Activated T-cell treated with anti-CD3 and anti-CD28 coated beads, Interleukin-2, amount 50 U/mL, for 24 hours (primary cell): ENCODE measurements at regions not wholly inside any gene's neighbourhood (a gene's known extent, or its start where the extent isn't known, plus 50 kb on each side); places are given as distances from the start of the nearest gene placed in this dataset.

Experiments used
- DNase-seq: peaks from one replicate; pipeline ENCODE4 v3.0.0-alpha.2; 2020
- H3K27ac Mint-ChIP-seq: 2 replicates; pipeline ENCODE4 v1.8.0; 2020; ENCODE audit warnings: mild to moderate bottlenecking, mixed read lengths
- H3K27me3 Mint-ChIP-seq: 2 replicates; pipeline ENCODE4 v1.8.0; 2020; ENCODE audit warnings: mixed read lengths
- H3K36me3 Mint-ChIP-seq: 2 replicates; pipeline ENCODE4 v1.8.0; 2020; ENCODE audit warnings: low read depth, mixed read lengths
- H3K4me1 Mint-ChIP-seq: 2 replicates; pipeline ENCODE4 v1.8.0; 2020; ENCODE audit warnings: low read depth, mixed read lengths
- H3K4me3 Mint-ChIP-seq: 2 replicates; pipeline ENCODE4 v1.8.0; 2020; ENCODE audit warnings: mild to moderate bottlenecking, moderate library complexity, mixed read lengths
- H3K9me3 Mint-ChIP-seq: 2 replicates; pipeline ENCODE4 v1.8.0; 2020; ENCODE audit warnings: mixed read lengths

DNA sequence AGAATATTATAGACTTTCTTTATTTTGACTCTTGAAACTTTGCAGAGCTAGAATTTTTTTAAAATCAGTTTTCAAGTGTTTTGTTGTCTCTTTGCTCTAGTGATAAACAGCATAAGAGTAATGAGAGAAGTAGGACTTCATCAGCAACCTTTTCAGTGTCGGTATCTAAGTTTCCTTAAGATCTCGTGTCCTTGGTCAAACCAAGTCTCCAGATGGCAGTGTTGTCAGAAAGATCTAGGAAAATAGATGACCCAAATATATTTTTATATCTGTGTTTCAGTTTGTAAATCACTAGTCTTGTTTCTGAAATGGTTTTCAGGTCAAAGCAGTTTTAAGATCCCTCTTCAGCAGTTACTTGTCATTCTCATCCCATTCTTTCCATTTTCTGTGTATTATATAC is 438.3 kb downstream of the RAPGEF2 start:
- Mint-ChIP-seq H3K9me3 (peaks cover 11% of the 10 kb centered on the region), H3K4me1 (no peaks in the 10 kb centered on the region), H3K36me3 (no peaks in the 10 kb centered on the region), H3K4me3 (no peak overlapping the region), H3K27me3 (no peaks in the 10 kb centered on the region), H3K27ac (no peak overlapping the region)
- DNase-seq: no peak

DNA sequence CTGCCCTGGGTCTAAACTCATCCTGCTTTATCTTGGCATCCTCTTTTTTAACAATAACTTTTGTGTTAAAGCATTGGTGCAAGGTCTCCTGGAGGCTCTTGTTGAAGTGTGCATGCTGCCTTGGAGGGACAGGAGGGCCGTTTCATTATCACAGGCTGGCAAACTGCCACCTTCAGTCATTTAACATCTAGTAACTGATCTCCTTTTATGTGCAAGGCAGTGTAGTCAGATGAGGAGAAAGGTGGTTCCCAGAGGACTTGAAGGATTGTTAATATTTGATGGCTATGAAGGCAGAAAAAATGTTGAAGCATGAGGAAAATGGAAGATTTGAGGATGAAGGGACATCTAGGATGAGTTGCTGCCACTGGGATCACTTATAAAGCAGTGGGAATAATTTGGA is 439.4 kb downstream of the RAPGEF2 start:
- no peaks in the 10 kb centered on the region for H3K27me3 Mint-ChIP-seq
- H3K9me3 Mint-ChIP-seq: no peaks in the 10 kb centered on the region
- no peak for DNase-seq
- no peaks in the 10 kb centered on the region for H3K36me3 Mint-ChIP-seq
- H3K4me1 Mint-ChIP-seq: no peaks in the 10 kb centered on the region
- no peak overlapping the region for H3K4me3 Mint-ChIP-seq
- H3K27ac Mint-ChIP-seq: no peak overlapping the region

DNA sequence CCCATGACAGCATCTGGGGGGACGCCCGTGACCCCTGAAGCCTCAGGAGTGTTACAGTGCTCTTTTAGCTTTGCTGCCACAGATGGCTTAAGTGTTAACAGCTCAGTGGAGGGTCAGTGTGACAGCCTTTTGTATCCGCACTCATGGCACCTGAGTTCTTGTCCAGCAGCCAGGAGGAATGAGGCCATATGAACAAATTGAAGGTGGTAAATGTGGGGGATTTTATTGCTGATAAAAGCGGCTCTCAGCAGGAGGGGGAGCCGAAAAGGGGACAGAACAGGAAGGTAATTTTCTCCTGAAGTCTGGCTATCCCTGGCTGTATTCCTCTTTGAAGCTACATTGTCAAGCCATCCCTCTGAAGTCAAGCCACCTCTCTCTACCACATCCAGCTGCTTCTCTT is 441.0 kb downstream of the RAPGEF2 start:
- no peaks in the 10 kb centered on the region for H3K36me3 Mint-ChIP-seq
- DNase-seq: no peak
- H3K4me3 Mint-ChIP-seq: no peak overlapping the region
- no peaks in the 10 kb centered on the region for H3K4me1 Mint-ChIP-seq
- no peaks in the 10 kb centered on the region for H3K9me3 Mint-ChIP-seq
- no peaks in the 10 kb centered on the region for H3K27me3 Mint-ChIP-seq
- H3K27ac Mint-ChIP-seq: no peak overlapping the region

DNA sequence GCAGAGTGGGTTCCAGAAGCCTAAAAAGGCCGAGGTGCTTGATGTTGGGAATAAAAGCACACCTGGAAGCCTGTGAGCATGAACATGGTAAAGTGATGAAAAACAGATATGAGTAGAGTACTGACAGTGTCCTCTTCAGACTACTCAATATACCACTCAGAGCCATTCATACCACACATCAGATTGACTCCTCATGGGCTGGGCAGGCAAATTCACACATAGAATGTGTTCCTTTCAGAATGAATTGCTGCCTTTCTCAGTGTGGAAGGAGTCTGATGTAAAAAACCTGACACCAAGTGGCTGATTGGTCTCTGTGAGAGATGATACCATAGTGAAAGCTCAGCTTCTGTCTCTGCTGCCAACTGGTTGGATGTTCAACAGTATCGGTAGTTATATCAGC is 442.7 kb downstream of the RAPGEF2 start:
- Mint-ChIP-seq H3K4me3 (no peak overlapping the region), H3K4me1 (no peaks in the 10 kb centered on the region), H3K27ac (no peak overlapping the region), H3K27me3 (no peaks in the 10 kb centered on the region), H3K36me3 (no peaks in the 10 kb centered on the region), H3K9me3 (no peaks in the 10 kb centered on the region)
- no peak for DNase-seq

DNA sequence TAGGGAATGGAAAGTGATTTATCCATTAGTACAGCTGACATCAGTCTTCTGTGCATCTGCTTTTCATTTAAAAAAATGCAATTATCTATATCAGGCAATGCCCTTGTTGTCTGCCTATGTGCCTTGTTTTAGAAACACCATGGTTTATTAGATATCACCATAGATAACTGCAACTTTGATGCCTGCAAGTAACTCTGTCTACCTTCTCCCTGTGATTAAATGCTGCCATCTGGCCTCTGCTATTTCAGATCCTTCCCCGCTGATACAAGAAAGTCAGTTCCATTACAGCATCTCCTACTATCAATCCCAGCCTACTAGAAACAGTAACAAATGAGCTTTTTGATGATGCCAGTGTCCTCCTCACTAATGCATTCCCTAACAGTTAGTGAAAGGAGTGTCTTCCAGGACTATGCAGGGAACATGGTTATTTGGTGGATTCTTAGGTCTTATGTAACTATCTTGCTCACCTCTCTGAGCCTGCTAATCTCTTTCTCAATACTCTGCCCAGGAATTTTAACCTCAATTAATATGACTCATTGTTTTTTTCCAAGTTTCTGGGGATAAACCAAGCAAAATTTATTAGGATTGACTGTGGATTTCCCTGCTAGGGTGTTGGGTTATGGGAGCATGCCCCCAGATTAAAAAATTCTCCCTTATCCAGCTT is 444.9 kb downstream of the RAPGEF2 start:
- H3K4me3 Mint-ChIP-seq: no peak overlapping the region
- no peak overlapping the region for H3K27ac Mint-ChIP-seq
- no peaks in the 10 kb centered on the region for H3K27me3 Mint-ChIP-seq
- no peaks in the 10 kb centered on the region for H3K4me1 Mint-ChIP-seq
- no peaks in the 10 kb centered on the region for H3K9me3 Mint-ChIP-seq
- H3K36me3 Mint-ChIP-seq: no peaks in the 10 kb centered on the region
- no peak for DNase-seq

DNA sequence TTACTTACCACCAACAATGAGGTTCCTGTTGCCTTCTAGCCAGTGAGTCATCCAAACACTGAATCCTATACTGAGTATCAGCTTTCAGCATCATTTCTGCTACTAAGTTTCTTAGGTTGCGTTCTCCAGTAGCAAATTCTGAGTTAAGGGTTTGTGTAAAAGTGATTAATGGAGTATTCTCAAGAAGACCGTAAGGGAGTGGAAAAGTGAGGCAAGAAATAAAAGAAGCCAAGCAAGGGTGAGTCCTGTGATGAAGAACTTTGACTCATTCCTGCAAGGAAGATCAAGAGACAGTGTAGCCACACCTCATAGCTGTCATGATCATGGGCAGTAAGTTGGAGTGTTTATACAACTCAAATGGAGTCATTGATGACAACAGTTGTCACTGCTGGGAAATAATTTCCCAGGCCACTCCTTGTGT is 446.2 kb downstream of the RAPGEF2 start:
- no peak for DNase-seq
- no peak overlapping the region for H3K4me3 Mint-ChIP-seq
- H3K27me3 Mint-ChIP-seq: no peaks in the 10 kb centered on the region
- no peaks in the 10 kb centered on the region for H3K4me1 Mint-ChIP-seq
- H3K27ac Mint-ChIP-seq: no peak overlapping the region
- H3K9me3 Mint-ChIP-seq: no peaks in the 10 kb centered on the region
- no peaks in the 10 kb centered on the region for H3K36me3 Mint-ChIP-seq

DNA sequence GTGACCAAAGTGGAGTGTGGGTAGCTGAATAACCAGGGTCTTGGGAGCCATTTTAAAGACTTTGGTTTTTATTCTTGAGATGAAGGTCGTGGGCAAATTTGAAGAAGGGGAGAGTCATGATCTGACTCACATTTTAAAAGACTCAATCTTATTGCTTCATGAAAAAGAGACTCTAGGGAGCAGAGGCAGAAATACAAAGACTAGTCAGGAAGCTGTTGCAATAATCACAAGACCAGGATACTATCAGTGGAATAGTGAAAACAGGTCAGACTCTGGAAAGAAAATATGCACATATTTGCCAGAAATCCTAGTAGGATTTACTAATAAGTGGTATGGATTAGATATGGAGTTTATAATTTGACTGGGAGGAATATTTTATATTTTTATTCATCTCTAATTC is 448.4 kb downstream of the RAPGEF2 start:
- no peak overlapping the region for H3K27ac Mint-ChIP-seq
- H3K9me3 Mint-ChIP-seq: no peaks in the 10 kb centered on the region
- no peaks in the 10 kb centered on the region for H3K4me1 Mint-ChIP-seq
- no peak overlapping the region for H3K4me3 Mint-ChIP-seq
- H3K27me3 Mint-ChIP-seq: no peaks in the 10 kb centered on the region
- no peaks in the 10 kb centered on the region for H3K36me3 Mint-ChIP-seq
- DNase-seq: no peak

DNA sequence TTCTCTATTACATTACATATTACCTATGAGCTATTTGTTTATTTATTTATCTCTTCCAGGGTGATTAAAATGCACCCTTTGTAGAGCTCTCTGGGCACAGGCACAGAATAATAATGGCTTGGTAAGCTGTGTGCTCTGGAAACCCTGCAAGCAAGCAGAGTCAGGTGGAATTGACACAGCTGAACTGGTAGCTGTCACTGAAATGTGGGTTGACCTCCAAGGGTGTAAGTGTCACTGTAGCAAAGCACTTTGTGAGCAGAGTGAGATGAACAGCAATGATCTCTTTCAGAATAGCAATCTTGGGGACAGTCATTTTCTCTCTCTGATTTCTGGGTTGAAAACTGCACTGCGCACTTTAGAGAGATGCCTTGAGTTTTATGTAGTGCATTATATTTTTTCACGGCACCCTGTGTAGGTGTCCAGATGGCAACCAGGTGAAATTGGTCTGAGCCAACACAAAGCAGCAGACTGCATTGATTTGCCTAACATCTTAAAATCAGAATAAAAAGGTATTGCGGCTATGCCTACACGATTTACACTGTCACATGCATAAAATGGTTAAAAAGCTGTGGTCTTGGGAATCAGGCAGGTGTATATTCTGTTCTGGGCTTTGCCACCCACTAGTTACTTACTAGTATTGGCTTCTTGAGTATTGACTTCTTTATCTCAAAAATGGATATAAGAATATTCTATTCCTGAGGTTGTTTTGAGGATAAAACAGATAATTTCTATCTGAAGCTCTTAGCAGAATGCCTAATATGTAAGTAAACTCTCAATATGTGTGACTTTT is 450.3 kb downstream of the RAPGEF2 start:
- Mint-ChIP-seq H3K9me3 (no peaks in the 10 kb centered on the region), H3K27me3 (no peaks in the 10 kb centered on the region), H3K36me3 (no peaks in the 10 kb centered on the region), H3K4me3 (no peak overlapping the region), H3K27ac (no peak overlapping the region), H3K4me1 (no peaks in the 10 kb centered on the region)
- no peak for DNase-seq

DNA sequence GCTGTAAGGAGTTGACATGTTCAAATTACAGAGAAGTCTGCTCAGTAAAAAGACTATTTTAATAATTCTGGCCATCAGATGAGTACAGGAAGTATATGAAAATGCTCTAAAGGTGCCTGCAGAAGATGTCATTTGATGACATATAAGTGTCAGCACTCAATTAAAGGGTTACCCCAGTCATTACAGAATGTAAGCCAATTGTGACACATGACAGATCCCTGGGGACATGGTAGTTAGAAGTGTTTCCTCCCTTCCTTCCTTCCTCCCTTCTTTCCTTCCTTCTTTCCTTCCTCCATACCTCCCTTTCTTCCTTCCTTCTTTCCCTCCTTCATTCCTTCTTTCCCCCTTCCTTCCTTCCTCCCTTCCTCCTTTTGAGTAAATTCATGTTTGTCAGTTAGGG is 453.0 kb downstream of the RAPGEF2 start:
- peaks cover 2% of the 10 kb centered on the region for H3K9me3 Mint-ChIP-seq
- DNase-seq: no peak
- H3K36me3 Mint-ChIP-seq: no peaks in the 10 kb centered on the region
- H3K27me3 Mint-ChIP-seq: no peaks in the 10 kb centered on the region
- H3K4me1 Mint-ChIP-seq: no peaks in the 10 kb centered on the region
- no peak overlapping the region for H3K4me3 Mint-ChIP-seq
- no peak overlapping the region for H3K27ac Mint-ChIP-seq

DNA sequence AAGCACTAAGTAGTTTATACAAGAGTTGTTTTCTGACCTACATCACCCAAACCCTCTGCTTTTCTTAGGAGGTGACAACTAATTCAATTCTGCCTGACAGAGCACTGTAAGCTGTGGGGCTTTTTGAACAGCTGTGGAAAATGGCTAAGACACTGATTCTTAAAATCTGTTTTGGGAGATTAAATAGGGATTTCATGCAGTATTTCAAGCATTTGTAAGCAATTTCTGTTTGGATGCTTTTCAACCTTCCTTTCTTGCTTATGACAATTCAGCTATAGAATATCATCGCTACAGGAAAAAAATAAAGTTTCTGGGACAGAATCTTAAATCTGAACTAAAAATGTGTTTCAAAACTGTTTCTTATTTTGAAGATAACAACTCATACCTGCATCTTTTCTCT is 459.5 kb downstream of the RAPGEF2 start:
- H3K27ac Mint-ChIP-seq: no peak overlapping the region
- peaks cover 6% of the 10 kb centered on the region for H3K9me3 Mint-ChIP-seq
- no peaks in the 10 kb centered on the region for H3K27me3 Mint-ChIP-seq
- no peaks in the 10 kb centered on the region for H3K4me1 Mint-ChIP-seq
- H3K36me3 Mint-ChIP-seq: no peaks in the 10 kb centered on the region
- DNase-seq: no peak
- H3K4me3 Mint-ChIP-seq: no peak overlapping the region

DNA sequence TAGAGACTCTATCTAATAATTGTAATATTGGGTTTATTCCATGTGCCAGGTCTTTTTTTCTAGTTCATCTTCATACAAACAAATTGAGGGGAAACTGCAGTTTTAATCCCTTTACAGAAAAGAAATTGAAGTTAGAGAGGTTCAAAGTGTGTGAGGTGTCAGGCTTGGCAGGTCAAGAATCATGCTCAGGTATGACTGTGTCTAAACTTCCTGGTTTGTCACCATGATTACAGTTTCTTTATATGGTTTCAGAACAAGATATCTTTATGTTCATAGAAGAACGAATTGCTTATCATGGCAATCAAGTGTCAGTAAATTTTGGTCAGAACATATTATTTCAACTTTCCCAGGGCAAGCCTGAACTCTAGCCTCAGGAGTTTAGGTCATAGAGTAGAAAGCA is 460.4 kb downstream of the RAPGEF2 start:
- Mint-ChIP-seq H3K4me3 (no peak overlapping the region), H3K27me3 (no peaks in the 10 kb centered on the region), H3K27ac (no peak overlapping the region), H3K4me1 (no peaks in the 10 kb centered on the region), H3K9me3 (peaks cover 6% of the 10 kb centered on the region), H3K36me3 (no peaks in the 10 kb centered on the region)
- no peak for DNase-seq

DNA sequence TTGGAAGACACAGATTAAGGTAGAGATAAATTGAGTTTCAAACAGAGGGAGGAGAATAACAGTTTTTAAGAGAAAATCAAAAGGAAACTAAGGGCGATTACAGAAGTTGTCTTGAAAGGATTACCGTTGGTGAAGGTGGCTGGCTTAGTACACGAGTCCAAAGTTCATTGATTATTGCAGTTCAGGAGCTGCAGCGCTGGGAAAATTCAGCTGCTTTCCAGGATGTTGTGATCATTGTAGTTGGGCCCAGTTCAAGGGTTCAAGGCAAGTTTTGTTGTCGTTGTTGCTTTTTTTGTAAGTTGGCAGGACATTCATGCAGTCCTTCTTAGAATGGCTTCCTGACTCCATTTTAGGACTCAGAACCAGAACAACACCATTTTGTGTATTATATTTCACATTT is 461.7 kb downstream of the RAPGEF2 start:
- Mint-ChIP-seq H3K27ac (no peak overlapping the region), H3K36me3 (no peaks in the 10 kb centered on the region), H3K4me1 (no peaks in the 10 kb centered on the region), H3K4me3 (no peak overlapping the region), H3K27me3 (no peaks in the 10 kb centered on the region), H3K9me3 (peaks cover 6% of the 10 kb centered on the region)
- no peak for DNase-seq

DNA sequence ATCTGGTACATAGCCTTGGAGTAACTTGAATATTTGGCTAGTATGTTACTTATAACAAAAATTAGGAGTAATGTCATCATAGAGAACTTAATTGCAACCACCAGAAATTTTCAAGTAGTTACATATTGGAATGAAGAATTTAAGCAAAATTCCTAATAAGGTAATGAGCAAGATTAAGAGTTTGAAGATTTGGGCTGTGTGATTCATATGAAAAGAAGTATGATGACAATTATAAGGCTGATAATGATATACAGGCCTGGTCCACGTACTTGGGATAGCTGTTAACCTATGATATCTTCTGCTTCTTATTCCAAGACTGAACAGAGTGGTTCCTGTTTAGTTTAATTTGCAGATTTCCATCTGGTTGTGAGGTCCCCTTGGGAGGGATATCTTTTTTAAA is 463.9 kb downstream of the RAPGEF2 start:
- H3K36me3 Mint-ChIP-seq: no peaks in the 10 kb centered on the region
- no peak overlapping the region for H3K27ac Mint-ChIP-seq
- no peak overlapping the region for H3K4me3 Mint-ChIP-seq
- no peaks in the 10 kb centered on the region for H3K4me1 Mint-ChIP-seq
- H3K9me3 Mint-ChIP-seq: peaks cover 11% of the 10 kb centered on the region
- DNase-seq: no peak
- H3K27me3 Mint-ChIP-seq: no peaks in the 10 kb centered on the region

DNA sequence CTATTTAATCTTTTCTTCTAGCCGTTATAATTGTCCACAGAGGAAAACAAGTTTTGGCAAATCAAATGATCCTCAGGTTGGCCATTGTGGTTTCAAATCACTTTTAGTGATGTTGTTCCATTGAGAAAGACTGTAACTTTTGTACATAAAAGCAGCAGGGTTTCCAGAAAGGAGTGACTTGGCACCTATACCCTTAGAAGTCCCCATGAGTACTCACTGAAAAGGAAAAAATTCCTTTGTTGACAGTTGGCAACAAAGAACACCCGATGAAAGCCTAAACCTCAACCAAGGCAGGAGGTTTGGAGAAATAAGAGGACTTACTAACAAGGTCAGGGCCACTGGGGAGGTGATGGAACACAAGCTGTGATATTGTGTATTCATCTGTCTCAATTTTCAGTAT is 474.4 kb downstream of the RAPGEF2 start:
- no peak overlapping the region for H3K4me3 Mint-ChIP-seq
- no peaks in the 10 kb centered on the region for H3K4me1 Mint-ChIP-seq
- no peak overlapping the region for H3K27ac Mint-ChIP-seq
- peaks cover 8% of the 10 kb centered on the region for H3K9me3 Mint-ChIP-seq
- no peaks in the 10 kb centered on the region for H3K27me3 Mint-ChIP-seq
- DNase-seq: no peak
- no peaks in the 10 kb centered on the region for H3K36me3 Mint-ChIP-seq

DNA sequence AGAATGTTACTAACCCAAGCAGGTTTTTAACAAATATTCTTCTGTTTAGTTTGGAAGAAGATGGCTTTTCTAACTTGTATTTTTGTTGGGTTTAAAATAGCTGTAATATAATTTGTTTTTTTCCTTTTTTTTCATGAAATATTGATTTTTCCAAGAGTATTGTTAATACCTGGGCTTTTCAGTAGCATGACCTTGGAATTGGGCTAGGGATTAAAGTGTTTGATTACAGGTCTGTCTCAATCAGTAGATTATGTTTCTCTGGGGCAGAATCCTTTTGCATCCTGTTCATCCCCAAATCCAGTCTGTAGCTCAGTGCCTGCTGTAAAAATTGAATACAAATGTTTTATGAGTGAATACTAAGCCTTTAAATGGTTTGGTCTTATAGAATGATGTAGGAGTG is 479.8 kb downstream of the RAPGEF2 start:
- Mint-ChIP-seq H3K4me1 (no peaks in the 10 kb centered on the region), H3K27ac (no peak overlapping the region), H3K27me3 (no peaks in the 10 kb centered on the region), H3K4me3 (no peak overlapping the region), H3K9me3 (peaks cover 9% of the 10 kb centered on the region), H3K36me3 (no peaks in the 10 kb centered on the region)
- DNase-seq: no peak
